ENCODE measurements at regions not wholly inside any gene's neighbourhood (a gene's known extent, or its start where the extent isn't known, plus 50 kb on each side); places are given as distances from the start of the nearest gene placed in this dataset.
"Not testable (repeated sequence)": the region's sequence is repeated elsewhere in the genome, so short reads cannot be mapped to it uniquely, and the experiment has no call there.

- not testable (repeated sequence) for H3K4me3 ChIP-seq (ENCODE audit: low read length); DNase-seq (ENCODE audit: low read depth)
These were observed 70.9 kb downstream of the NPIPA5 start for GRCh38 chr16:15307184-15307583.

DNA sequence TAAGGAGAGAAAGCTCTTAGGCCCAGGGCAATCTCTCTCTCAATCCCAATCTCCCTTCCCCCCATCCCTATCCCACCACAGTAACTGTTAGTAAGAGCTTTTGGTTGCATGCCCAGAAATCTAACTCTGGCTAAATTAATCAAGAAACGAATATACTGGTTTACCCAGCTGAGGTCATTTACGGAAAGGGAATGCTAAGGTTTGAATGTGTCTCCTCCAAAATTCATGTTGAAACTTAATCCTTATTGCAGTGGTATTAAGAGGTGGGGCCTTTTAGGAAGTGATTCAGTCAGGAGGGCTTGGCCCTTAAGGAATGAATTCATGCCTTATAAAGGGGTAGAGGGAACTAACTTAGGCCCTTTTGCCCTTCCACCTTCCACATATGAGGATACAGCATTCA lies 72.2 kb downstream of the NPIPA5 start:
- peak; percentile 7 for DNase-seq (ENCODE audit: low read depth)

GRCh38 chr16:15303667-15304324 lies 74.3 kb downstream of the NPIPA5 start:
- not testable (repeated sequence) for H3K4me3 ChIP-seq (ENCODE audit: low read length); DNase-seq (ENCODE audit: low read depth)

More for the DNA sequence above, 72.2 kb downstream of the NPIPA5 start:
- H3K4me3 ChIP-seq (ENCODE audit: low read length): not testable (repeated sequence)

- not testable (repeated sequence) for DNase-seq (ENCODE audit: low read depth); H3K4me3 ChIP-seq (ENCODE audit: low read length)
These were observed 81.0 kb downstream of the NPIPA5 start for GRCh38 chr16:15297104-15297503.

DNA sequence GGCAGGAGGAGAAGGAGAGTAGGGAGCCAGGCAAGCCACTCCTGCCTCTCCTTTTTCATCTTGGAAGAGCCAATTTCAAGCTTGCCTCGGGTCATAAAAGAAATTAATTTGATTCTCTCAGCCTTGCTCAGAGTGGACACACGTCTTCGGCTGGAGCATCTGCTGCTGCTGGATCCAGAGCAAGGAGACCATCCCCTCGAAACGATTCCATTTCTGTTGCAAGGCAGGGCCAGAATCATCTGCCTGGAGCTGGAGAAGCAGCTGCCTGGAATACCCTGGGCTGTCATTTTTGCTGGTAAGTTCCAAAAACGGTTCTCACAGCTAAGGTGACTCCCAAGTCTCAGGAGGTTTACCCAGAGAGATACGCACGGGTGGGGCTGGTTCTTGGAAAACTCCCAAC lies 103.3 kb downstream of the NPIPA5 start:
- not testable (repeated sequence) for DNase-seq (ENCODE audit: low read depth); H3K4me3 ChIP-seq (ENCODE audit: low read length)

DNA sequence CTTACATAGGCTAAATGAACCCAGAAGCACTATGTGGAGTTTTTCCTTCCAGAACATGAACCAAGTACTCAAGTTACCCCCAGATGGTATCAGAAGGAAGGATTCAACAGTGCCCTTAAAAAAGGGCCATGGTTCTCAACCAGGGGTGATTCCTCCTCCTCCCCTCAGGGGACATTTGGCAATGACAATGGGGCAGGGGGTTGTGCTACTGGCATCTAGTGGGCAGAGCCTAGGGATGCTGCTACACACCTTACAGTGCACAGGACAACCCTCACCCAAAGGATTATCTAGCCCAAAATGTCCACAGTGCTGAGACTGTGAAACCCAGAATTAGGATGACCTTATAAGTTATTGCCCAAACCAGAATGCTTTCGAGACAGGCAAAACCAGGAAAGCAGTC lies 104.1 kb downstream of the NPIPA5 start:
- DNase-seq (ENCODE audit: low read depth); H3K4me3 ChIP-seq (ENCODE audit: low read length): not testable (repeated sequence)

GRCh38 chr16:15266941-15267340 lies 111.2 kb downstream of the NPIPA5 start:
- not testable (repeated sequence) for DNase-seq (ENCODE audit: low read depth); H3K4me3 ChIP-seq (ENCODE audit: low read length)

- DNase-seq (ENCODE audit: low read depth); H3K4me3 ChIP-seq (ENCODE audit: low read length): not testable (repeated sequence)
These were observed 115.9 kb downstream of the NPIPA5 start for GRCh38 chr16:15262212-15262611.

- DNase-seq (ENCODE audit: low read depth); H3K4me3 ChIP-seq (ENCODE audit: low read length): not testable (repeated sequence)
These were observed 130.1 kb downstream of the NPIPA5 start for GRCh38 chr16:15247971-15248370.

DNA sequence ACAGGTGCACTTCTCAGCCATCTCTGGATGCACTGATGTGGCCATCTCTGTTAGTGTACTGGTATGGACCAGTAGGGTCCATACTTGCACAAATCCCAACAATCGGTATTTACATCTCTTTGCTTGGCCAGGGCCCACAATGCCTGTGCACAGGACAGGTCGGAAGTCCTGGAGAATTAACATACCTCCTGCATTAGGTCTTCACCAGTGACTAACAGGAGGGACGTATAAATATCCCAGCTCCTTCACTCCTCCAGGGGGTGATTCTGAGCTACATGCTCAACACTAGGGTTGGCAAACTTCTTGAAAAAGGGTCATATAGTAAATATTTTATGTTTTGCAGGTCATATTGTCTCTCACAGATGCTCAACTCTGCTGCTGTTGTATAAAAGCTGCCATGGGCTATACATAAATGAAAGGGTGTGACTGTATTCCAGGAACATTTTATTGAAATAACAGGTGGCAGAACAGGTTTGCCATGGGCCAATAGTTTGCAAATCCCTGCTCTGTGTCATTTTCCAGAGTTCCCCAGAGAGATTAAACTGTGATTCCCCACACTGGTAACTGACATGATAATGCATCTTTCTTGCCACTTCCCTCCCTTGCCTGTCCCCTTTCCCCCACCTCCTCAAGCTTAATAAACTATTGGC lies 141.3 kb downstream of the NPIPA5 start:
- DNase-seq (ENCODE audit: low read depth); H3K4me3 ChIP-seq (ENCODE audit: low read length): not testable (repeated sequence)

DNA sequence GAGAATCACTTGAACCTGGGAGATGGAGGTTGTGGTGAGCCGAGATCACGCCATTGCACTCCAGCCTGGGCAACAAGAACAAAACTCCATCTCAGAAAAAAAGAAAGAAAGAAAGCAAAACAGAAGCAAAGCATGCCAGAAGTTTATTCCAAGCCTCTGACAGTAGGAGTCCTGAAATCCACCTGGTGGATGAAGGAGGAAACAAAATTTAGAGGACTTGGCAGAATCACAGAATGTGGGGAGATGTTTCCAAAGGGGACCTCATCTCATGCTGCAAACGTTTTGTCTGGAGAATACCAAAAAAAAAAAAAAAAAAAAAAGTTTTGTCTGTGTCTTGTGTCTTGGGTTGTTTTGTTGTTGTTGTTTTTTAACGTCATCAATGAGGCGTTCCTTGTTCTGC lies 141.1 kb upstream of the RRN3 start:
- DNase-seq (ENCODE audit: low read depth); H3K4me3 ChIP-seq (ENCODE audit: low read length): not testable (repeated sequence)

GRCh38 chr16:15234702-15235101 lies 140.6 kb upstream of the RRN3 start:
- H3K4me3 ChIP-seq (ENCODE audit: low read length); DNase-seq (ENCODE audit: low read depth): not testable (repeated sequence)

DNA sequence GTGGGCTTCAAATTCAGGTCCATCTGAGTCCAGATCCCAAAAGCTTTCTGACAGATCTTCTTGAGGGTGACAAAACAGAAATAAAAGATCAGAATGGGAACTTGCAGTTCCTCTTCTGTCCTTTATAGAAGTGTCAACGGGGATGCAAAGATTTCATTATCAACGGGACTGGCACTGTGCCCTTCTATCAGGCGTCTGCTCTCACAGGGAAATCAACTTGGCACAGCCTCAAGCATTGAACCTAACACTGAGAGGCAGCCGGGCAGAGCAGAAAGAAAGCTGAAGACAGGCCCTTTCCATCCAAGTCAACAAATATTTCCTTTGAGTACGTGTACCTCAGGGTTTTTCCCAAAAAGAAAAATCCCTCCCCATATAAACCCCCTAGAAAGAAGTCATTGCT lies 136.4 kb upstream of the RRN3 start:
- DNase-seq (ENCODE audit: low read depth); H3K4me3 ChIP-seq (ENCODE audit: low read length): not testable (repeated sequence)

- not testable (repeated sequence) for H3K4me3 ChIP-seq (ENCODE audit: low read length); DNase-seq (ENCODE audit: low read depth)
These were observed 135.6 kb upstream of the RRN3 start for GRCh38 chr16:15229661-15230060.

DNA sequence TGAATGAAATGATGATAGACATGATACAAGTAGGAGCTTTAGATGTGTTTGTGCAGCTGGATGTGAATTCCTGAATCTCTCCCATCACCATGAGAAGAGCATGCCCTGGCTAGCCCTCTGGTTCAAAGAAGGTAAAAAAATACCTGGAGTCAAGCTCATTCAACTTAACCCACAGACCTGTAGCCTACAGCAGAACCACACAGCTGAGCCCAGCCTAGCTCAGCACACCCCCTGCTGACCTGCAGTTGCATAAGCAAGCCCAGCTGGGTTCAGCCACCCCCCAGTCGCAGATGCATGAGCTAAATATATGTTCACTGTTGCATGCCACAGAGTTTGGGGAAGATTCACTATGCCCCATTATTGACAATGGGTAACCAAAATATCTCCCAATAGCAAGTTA lies 130.6 kb upstream of the RRN3 start:
- DNase-seq (ENCODE audit: low read depth); H3K4me3 ChIP-seq (ENCODE audit: low read length): not testable (repeated sequence)

DNA sequence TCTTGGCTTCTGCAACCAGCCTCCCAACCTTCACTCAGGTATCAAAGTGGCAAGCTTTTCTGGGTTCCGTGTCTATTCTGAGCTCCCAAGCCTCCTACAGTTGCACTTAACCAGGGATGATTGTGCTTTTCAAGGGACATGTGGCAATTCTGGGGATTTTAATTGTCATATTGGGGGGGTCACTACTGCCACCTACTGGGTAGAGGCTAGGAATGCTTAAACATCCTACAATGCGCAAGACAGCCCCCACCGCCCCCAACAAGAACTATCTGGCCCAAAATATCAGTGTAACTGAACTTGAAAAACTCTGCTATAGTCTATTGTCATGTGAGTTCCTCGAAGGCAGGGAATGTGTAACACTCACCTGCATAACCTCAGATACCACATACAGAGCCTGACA lies 129.3 kb upstream of the RRN3 start:
- not testable (repeated sequence) for H3K4me3 ChIP-seq (ENCODE audit: low read length); DNase-seq (ENCODE audit: low read depth)

Data from retinal pigment epithelial cell (primary cell).